ENCODE measurements at regions not wholly inside any gene's neighbourhood (a gene's known extent, or its start where the extent isn't known, plus 50 kb on each side); places are given as distances from the start of the nearest gene placed in this dataset.
"Not testable (repeated sequence)": the region's sequence is repeated elsewhere in the genome, so short reads cannot be mapped to it uniquely, and the experiment has no call there.

DNA sequence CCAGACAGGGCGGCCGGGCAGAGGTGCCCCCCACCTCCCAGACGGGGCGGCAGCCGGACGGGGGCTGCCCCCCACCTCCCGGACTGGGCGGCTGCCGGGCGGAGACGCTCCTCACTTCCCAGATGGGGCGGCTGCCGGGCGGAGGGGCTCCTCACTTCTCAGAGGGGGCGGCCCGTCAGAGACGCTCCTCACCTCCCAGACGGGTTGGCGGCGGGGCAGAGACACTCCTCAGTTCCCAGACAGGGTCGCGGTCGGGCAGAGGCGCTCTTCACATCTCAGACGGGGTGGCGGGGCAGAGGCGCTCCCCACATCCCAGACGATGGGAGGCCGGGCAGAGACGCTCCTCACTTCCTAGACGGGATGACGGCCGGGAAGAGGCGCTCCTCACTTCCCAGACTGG lies 68.5 kb upstream of the GPC4 start:
- not testable (repeated sequence) for H3K56ac ChIP-seq (ENCODE audit: low read length); H4K5ac ChIP-seq (ENCODE audit: low read length); H3K79me1 ChIP-seq (ENCODE audit: low read length); H3K36me3 ChIP-seq (ENCODE audit: control insufficient read depth, insufficient read depth, low read length); DNase-seq; H3K79me2 ChIP-seq (ENCODE audit: control insufficient read depth, insufficient read depth, low read length); H3K27ac ChIP-seq (ENCODE audit: low read depth, low read length); H2BK120ac ChIP-seq (ENCODE audit: low read depth, low read length); H3K18ac ChIP-seq (ENCODE audit: low read length); H2BK5ac ChIP-seq (ENCODE audit: low read length); H3K4ac ChIP-seq (ENCODE audit: low read depth, low read length); H2AK5ac ChIP-seq (ENCODE audit: low read length); H3K4me1 ChIP-seq (ENCODE audit: control insufficient read depth, low read depth, low read length); H3K23ac ChIP-seq (ENCODE audit: low read length); H2BK15ac ChIP-seq (replicated peaks; ENCODE audit: low read depth); H3K4me3 ChIP-seq (ENCODE audit: low read length); H3K4me2 ChIP-seq (ENCODE audit: low read length); H3K27me3 ChIP-seq (ENCODE audit: insufficient read depth, low read length, poor library complexity); H4K8ac ChIP-seq (ENCODE audit: low read depth, low read length); H3K9ac ChIP-seq (ENCODE audit: low read length)
- WGBS (ENCODE audit: extremely low coverage, insufficient coverage, low lambda C conversion rate): no CpG with 5 or more reads among the region's 34 CpGs

DNA sequence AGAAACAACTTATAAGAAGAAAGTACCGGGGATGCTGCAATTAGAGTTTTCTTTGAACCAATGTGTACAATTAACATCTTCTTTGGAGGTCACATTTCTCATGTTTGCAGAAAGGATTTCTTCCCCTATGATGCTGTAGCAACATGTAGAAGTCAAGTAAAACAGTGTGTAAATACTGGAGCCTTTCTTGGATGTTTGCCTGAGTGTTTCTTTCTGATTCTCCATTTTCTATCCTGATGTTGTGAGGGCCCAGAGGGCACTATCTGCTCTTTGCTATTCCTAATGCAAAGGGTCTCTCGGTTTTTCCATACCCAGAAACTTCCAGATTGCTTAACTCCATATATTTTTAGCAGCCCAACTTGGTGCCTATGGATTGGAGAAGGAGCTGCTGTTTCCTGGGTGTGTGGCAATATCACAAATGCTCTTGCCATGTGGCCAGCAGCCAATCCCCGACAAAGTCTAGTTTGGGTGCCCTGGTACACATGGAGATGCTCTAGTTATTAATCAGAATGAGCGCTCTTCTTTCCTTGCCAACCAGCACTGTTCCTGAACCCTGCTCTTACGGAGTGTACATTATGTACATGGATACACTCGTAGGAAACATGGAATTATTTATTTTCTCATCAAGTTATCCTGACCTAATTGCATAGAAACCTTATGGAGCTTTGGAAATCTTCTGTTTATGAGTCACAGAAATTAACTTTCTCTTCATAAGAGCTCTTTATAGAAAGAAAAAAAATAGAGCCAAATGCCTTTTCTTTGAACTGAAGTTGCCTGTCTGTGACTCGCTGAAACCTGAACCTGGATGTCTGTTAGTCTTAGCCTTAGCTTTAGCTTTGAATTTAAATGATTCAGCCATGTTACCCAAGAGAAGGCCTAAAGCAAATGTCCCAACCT lies 67.0 kb upstream of the GPC4 start:
- no CpG with 5 or more reads among the region's 7 CpGs for WGBS (ENCODE audit: extremely low coverage, insufficient coverage, low lambda C conversion rate)
- H3K4me1 ChIP-seq (ENCODE audit: control insufficient read depth, low read depth, low read length): no peaks in the 10 kb centered on the region
- no peaks in the 10 kb centered on the region for H3K27me3 ChIP-seq (ENCODE audit: insufficient read depth, low read length, poor library complexity)
- H3K79me2 ChIP-seq (ENCODE audit: control insufficient read depth, insufficient read depth, low read length): no peaks in the 10 kb centered on the region
- no peak overlapping the region for H4K5ac ChIP-seq (ENCODE audit: low read length)
- H3K56ac ChIP-seq (ENCODE audit: low read length): no peak overlapping the region
- H2BK15ac ChIP-seq (replicated peaks; ENCODE audit: low read depth): no peak overlapping the region
- no peak overlapping the region for H3K4me2 ChIP-seq (ENCODE audit: low read length)
- H3K9ac ChIP-seq (ENCODE audit: low read length): no peak overlapping the region
- H3K36me3 ChIP-seq (ENCODE audit: control insufficient read depth, insufficient read depth, low read length): no peaks in the 10 kb centered on the region
- no peak overlapping the region for H3K4ac ChIP-seq (ENCODE audit: low read depth, low read length)
- H3K23ac ChIP-seq (ENCODE audit: low read length): no peak overlapping the region
- H3K27ac ChIP-seq (ENCODE audit: low read depth, low read length): no peak overlapping the region
- no peak overlapping the region for H3K18ac ChIP-seq (ENCODE audit: low read length)
- no peak overlapping the region for H3K4me3 ChIP-seq (ENCODE audit: low read length)
- no peaks in the 10 kb centered on the region for H3K79me1 ChIP-seq (ENCODE audit: low read length)
- H2BK120ac ChIP-seq (ENCODE audit: low read depth, low read length): no peak overlapping the region
- H2AK5ac ChIP-seq (ENCODE audit: low read length): no peak overlapping the region
- DNase-seq: no peak
- no peak overlapping the region for H2BK5ac ChIP-seq (ENCODE audit: low read length)
- no peak overlapping the region for H4K8ac ChIP-seq (ENCODE audit: low read depth, low read length)

DNA sequence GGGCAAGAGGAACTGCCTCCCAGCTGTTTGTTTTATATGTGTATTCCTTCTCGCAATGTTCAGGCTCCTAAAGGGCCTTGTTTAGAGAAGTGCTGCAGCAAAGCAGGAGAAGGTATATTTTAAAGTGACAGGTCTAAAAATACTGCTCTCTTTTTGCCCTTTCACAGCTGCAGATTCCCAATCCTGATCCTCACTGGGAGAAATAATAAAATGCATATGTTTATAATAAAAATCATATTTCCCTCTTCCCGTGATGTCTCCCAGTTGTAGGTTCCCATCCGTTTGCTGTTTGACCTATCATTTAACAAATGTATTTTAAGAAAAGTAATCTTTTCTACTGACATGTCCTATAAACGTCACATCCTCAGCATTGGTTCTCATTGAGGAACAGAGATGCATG lies 62.7 kb upstream of the GPC4 start:
- H3K27ac ChIP-seq (ENCODE audit: low read depth, low read length): no peak overlapping the region
- DNase-seq: no peak
- no peaks in the 10 kb centered on the region for H3K27me3 ChIP-seq (ENCODE audit: insufficient read depth, low read length, poor library complexity)
- H3K79me1 ChIP-seq (ENCODE audit: low read length): no peaks in the 10 kb centered on the region
- H2BK15ac ChIP-seq (replicated peaks; ENCODE audit: low read depth): no peak overlapping the region
- no peak overlapping the region for H3K4me2 ChIP-seq (ENCODE audit: low read length)
- no peak overlapping the region for H4K5ac ChIP-seq (ENCODE audit: low read length)
- no peaks in the 10 kb centered on the region for H3K36me3 ChIP-seq (ENCODE audit: control insufficient read depth, insufficient read depth, low read length)
- no peaks in the 10 kb centered on the region for H3K4me1 ChIP-seq (ENCODE audit: control insufficient read depth, low read depth, low read length)
- no peak overlapping the region for H2BK120ac ChIP-seq (ENCODE audit: low read depth, low read length)
- no peak overlapping the region for H2BK5ac ChIP-seq (ENCODE audit: low read length)
- H3K79me2 ChIP-seq (ENCODE audit: control insufficient read depth, insufficient read depth, low read length): no peaks in the 10 kb centered on the region
- no peak overlapping the region for H2AK5ac ChIP-seq (ENCODE audit: low read length)
- no peak overlapping the region for H3K18ac ChIP-seq (ENCODE audit: low read length)
- H3K4me3 ChIP-seq (ENCODE audit: low read length): no peak overlapping the region
- H3K4ac ChIP-seq (ENCODE audit: low read depth, low read length): no peak overlapping the region
- no peak overlapping the region for H3K23ac ChIP-seq (ENCODE audit: low read length)
- no peak overlapping the region for H4K8ac ChIP-seq (ENCODE audit: low read depth, low read length)
- no peak overlapping the region for H3K9ac ChIP-seq (ENCODE audit: low read length)
- no peak overlapping the region for H3K56ac ChIP-seq (ENCODE audit: low read length)
- no CpG with 5 or more reads among the region's 4 CpGs for WGBS (ENCODE audit: extremely low coverage, insufficient coverage, low lambda C conversion rate)

DNA sequence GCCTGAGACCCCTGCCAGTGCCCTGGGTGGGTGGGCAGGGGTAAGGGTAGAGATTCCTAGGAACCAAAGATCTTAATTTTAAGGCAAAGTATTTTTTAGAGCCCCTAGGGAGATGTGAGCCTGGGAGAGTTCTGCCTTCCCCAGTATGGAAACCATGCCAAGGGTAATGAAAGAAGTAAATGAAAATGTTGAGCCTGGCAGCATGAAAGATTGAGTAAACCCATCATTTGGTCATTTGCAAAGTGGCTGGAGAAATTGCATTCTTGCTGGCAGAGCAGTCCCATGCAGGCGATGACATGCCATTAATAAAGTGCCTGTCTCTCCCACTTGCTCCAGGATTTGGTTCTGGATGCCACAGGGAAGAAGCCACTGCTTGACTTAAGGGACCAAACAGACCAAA lies 60.7 kb upstream of the GPC4 start:
- no peak overlapping the region for H3K56ac ChIP-seq (ENCODE audit: low read length)
- no peak overlapping the region for H2BK120ac ChIP-seq (ENCODE audit: low read depth, low read length)
- no peak overlapping the region for H4K5ac ChIP-seq (ENCODE audit: low read length)
- no peak overlapping the region for H2BK5ac ChIP-seq (ENCODE audit: low read length)
- no peak overlapping the region for H2BK15ac ChIP-seq (replicated peaks; ENCODE audit: low read depth)
- H3K4me1 ChIP-seq (ENCODE audit: control insufficient read depth, low read depth, low read length): no peaks in the 10 kb centered on the region
- no peak overlapping the region for H2AK5ac ChIP-seq (ENCODE audit: low read length)
- H3K79me2 ChIP-seq (ENCODE audit: control insufficient read depth, insufficient read depth, low read length): no peaks in the 10 kb centered on the region
- H4K8ac ChIP-seq (ENCODE audit: low read depth, low read length): no peak overlapping the region
- H3K27me3 ChIP-seq (ENCODE audit: insufficient read depth, low read length, poor library complexity): no peaks in the 10 kb centered on the region
- DNase-seq: no peak
- no peak overlapping the region for H3K23ac ChIP-seq (ENCODE audit: low read length)
- no peak overlapping the region for H3K4ac ChIP-seq (ENCODE audit: low read depth, low read length)
- no peaks in the 10 kb centered on the region for H3K79me1 ChIP-seq (ENCODE audit: low read length)
- no CpG with 5 or more reads among the region's 1 CpG for WGBS (ENCODE audit: extremely low coverage, insufficient coverage, low lambda C conversion rate)
- no peak overlapping the region for H3K27ac ChIP-seq (ENCODE audit: low read depth, low read length)
- H3K4me3 ChIP-seq (ENCODE audit: low read length): no peak overlapping the region
- no peaks in the 10 kb centered on the region for H3K36me3 ChIP-seq (ENCODE audit: control insufficient read depth, insufficient read depth, low read length)
- H3K18ac ChIP-seq (ENCODE audit: low read length): no peak overlapping the region
- H3K4me2 ChIP-seq (ENCODE audit: low read length): no peak overlapping the region
- no peak overlapping the region for H3K9ac ChIP-seq (ENCODE audit: low read length)

DNA sequence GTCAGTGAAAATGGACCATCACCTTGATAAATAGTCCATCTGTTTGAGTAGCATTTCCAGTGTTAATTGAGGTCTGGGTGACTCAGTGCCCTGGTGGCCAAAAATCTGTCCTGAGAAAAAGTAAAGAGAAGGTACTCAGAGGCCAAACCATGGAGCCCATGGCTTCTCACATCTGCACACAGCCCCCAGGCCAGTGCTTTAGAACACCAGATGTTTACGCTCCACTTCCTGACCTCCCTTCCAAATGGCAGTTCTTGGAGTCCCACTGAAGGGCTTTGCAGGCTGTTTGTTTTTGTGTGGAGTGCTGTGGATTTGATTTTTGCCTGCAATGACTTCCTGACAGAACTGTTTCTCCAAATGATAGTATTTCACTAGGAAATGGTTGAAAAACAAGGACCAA lies 60.2 kb upstream of the GPC4 start:
- H3K4me2 ChIP-seq (ENCODE audit: low read length): no peak overlapping the region
- H2BK15ac ChIP-seq (replicated peaks; ENCODE audit: low read depth): no peak overlapping the region
- H3K79me2 ChIP-seq (ENCODE audit: control insufficient read depth, insufficient read depth, low read length): no peaks in the 10 kb centered on the region
- no peaks in the 10 kb centered on the region for H3K36me3 ChIP-seq (ENCODE audit: control insufficient read depth, insufficient read depth, low read length)
- H3K23ac ChIP-seq (ENCODE audit: low read length): no peak overlapping the region
- no peak overlapping the region for H2AK5ac ChIP-seq (ENCODE audit: low read length)
- H3K18ac ChIP-seq (ENCODE audit: low read length): no peak overlapping the region
- H3K27me3 ChIP-seq (ENCODE audit: insufficient read depth, low read length, poor library complexity): no peaks in the 10 kb centered on the region
- H3K27ac ChIP-seq (ENCODE audit: low read depth, low read length): no peak overlapping the region
- no peak overlapping the region for H3K4ac ChIP-seq (ENCODE audit: low read depth, low read length)
- no peaks in the 10 kb centered on the region for H3K4me1 ChIP-seq (ENCODE audit: control insufficient read depth, low read depth, low read length)
- no peak overlapping the region for H2BK120ac ChIP-seq (ENCODE audit: low read depth, low read length)
- H3K9ac ChIP-seq (ENCODE audit: low read length): no peak overlapping the region
- H3K56ac ChIP-seq (ENCODE audit: low read length): no peak overlapping the region
- no peak overlapping the region for H2BK5ac ChIP-seq (ENCODE audit: low read length)
- no peak overlapping the region for H3K4me3 ChIP-seq (ENCODE audit: low read length)
- no peak for DNase-seq
- H3K79me1 ChIP-seq (ENCODE audit: low read length): no peaks in the 10 kb centered on the region
- no peak overlapping the region for H4K5ac ChIP-seq (ENCODE audit: low read length)
- no peak overlapping the region for H4K8ac ChIP-seq (ENCODE audit: low read depth, low read length)
- no CpG with 5 or more reads among the region's 1 CpG for WGBS (ENCODE audit: extremely low coverage, insufficient coverage, low lambda C conversion rate)

DNA sequence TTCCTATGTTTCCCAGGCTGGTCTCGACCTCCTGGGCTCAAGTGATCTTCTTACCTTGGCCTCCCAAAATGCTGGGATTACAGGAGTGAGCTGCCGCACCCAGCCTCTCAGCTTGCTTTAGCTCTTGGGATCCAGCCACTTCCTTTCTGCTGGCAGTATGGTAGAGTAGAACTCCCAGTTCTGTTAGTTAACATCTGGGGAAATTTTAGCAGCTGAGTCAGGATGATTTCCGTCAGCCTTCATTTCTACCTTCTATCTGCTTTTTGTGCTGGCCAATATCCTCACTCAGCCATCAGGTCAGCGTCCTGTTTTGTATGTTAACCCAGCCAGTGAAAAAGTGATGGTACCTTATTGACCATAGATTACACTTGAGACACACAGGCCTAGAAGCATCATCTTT lies 59.3 kb upstream of the GPC4 start:
- Histone ChIP-seq H3K4ac (ENCODE audit: low read depth, low read length) (no peak overlapping the region), H3K36me3 (ENCODE audit: control insufficient read depth, insufficient read depth, low read length) (no peaks in the 10 kb centered on the region), H3K27ac (ENCODE audit: low read depth, low read length) (no peak overlapping the region), H3K4me3 (ENCODE audit: low read length) (no peak overlapping the region), H3K4me1 (ENCODE audit: control insufficient read depth, low read depth, low read length) (no peaks in the 10 kb centered on the region), H3K23ac (ENCODE audit: low read length) (no peak overlapping the region), H3K9ac (ENCODE audit: low read length) (no peak overlapping the region), H3K79me1 (ENCODE audit: low read length) (no peaks in the 10 kb centered on the region), H3K56ac (ENCODE audit: low read length) (no peak overlapping the region), H4K8ac (ENCODE audit: low read depth, low read length) (no peak overlapping the region), H2BK120ac (ENCODE audit: low read depth, low read length) (no peak overlapping the region), H2BK5ac (ENCODE audit: low read length) (no peak overlapping the region), H4K5ac (ENCODE audit: low read length) (no peak overlapping the region), H3K18ac (ENCODE audit: low read length) (no peak overlapping the region), H3K79me2 (ENCODE audit: control insufficient read depth, insufficient read depth, low read length) (no peaks in the 10 kb centered on the region), H3K4me2 (ENCODE audit: low read length) (no peak overlapping the region), H2AK5ac (ENCODE audit: low read length) (no peak overlapping the region), H2BK15ac (replicated peaks; ENCODE audit: low read depth) (no peak overlapping the region), H3K27me3 (ENCODE audit: insufficient read depth, low read length, poor library complexity) (no peaks in the 10 kb centered on the region)
- no CpG with 5 or more reads among the region's 4 CpGs for WGBS (ENCODE audit: extremely low coverage, insufficient coverage, low lambda C conversion rate)
- no peak for DNase-seq

Data from mesendoderm (in vitro differentiated cells).